Thoracic aorta (tissue), 2 donors: ENCODE measurements at regions not wholly inside any gene's neighbourhood (a gene's known extent, or its start where the extent isn't known, plus 50 kb on each side); places are given as distances from the start of the nearest gene placed in this dataset.

Source experiments
- ATAC-seq: fragments of 150-250 bp; one replicate; pipeline ENCODE4 v1.8.0; 2017; ENCODE audit warnings: low read depth; ENCODE audit not compliant: insufficient number of reproducible peaks, low FRiP score
- DNase-seq: peaks from one replicate; pipeline ENCODE4 v3.0.0-alpha.2; 2020; ENCODE audit warnings: low spot score
- H3K27ac ChIP-seq, 2 donors: fragments of 200-600 bp; sonication (generic); 1 replicate in 1 of 2; 2 replicates in 1 of 2; pipeline ENCODE4 v1.5.1; 2016; ENCODE audit warnings: mild to moderate bottlenecking in 2 of 2, moderate library complexity in 2 of 2
- H3K27me3 ChIP-seq: fragments of 200-600 bp; sonication (generic); replicated peaks from 2 replicates; pipeline ENCODE4 v1.6.0; 2016; ENCODE audit warnings: mild to moderate bottlenecking; ENCODE audit not compliant: insufficient read depth
- H3K36me3 ChIP-seq: fragments of 200-600 bp; sonication (generic); one replicate; pipeline ENCODE4 v1.5.1; 2016
- H3K4me1 ChIP-seq, 2 donors: fragments of 200-600 bp; sonication (generic); 1 replicate in 1 of 2; 2 replicates in 1 of 2; pipeline versions ENCODE4 v1.5.1 to v1.6.0; 2016; ENCODE audit warnings: low read depth in 2 of 2, mild to moderate bottlenecking in 1 of 2; ENCODE audit not compliant: control insufficient read depth in 1 of 2
- H3K4me3 ChIP-seq: fragments of 200-600 bp; sonication (generic); 2 replicates; pipeline ENCODE4 v1.5.1; 2016; ENCODE audit warnings: mild to moderate bottlenecking
- H3K9me3 ChIP-seq: fragments of 200-600 bp; sonication (generic); 2 replicates; pipeline ENCODE4 v1.5.1; 2016
- TF ChIP-seq, protein P1 (sequence below): fragments of 200-600 bp; sonication (generic); IDR thresholded peaks from one replicate; pipeline ENCODE4 v1.5.1; 2019; ENCODE audit warnings: antibody characterized with exemption

DNA sequence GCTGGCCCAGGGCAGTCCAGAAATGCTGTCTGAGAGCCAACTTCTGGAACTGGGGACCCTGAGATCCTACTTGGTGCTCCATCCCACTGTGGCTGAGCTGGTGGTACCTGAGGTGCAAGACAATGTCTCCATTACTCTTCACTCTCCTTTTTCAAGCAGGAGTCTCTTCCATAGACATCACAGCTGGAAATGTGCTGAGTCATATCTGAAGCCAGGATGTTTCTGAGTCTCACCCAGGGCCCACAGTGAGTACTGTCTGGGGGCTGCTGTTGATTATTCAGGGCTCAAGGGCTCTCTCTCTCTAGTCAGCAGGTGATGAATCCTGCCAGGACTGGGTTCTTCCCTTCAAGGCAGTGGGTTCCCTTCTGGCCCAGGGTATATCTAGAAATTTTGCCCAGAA is 145.2 kb upstream of the TAS2R1 start:
- TF ChIP-seq, protein P1, sequence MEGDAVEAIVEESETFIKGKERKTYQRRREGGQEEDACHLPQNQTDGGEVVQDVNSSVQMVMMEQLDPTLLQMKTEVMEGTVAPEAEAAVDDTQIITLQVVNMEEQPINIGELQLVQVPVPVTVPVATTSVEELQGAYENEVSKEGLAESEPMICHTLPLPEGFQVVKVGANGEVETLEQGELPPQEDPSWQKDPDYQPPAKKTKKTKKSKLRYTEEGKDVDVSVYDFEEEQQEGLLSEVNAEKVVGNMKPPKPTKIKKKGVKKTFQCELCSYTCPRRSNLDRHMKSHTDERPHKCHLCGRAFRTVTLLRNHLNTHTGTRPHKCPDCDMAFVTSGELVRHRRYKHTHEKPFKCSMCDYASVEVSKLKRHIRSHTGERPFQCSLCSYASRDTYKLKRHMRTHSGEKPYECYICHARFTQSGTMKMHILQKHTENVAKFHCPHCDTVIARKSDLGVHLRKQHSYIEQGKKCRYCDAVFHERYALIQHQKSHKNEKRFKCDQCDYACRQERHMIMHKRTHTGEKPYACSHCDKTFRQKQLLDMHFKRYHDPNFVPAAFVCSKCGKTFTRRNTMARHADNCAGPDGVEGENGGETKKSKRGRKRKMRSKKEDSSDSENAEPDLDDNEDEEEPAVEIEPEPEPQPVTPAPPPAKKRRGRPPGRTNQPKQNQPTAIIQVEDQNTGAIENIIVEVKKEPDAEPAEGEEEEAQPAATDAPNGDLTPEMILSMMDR = no peak
- H3K9me3 ChIP-seq = no peaks in the 10 kb centered on the region
- H3K27me3 ChIP-seq = no peaks in the 10 kb centered on the region
- no peaks in the 10 kb centered on the region for H3K36me3 ChIP-seq
- no peaks in the 10 kb centered on the region for H3K4me1 ChIP-seq
- ATAC-seq (no peak), DNase-seq (no peak)
- H3K4me3 ChIP-seq = no peak overlapping the region
- no peak overlapping the region for H3K27ac ChIP-seq

DNA sequence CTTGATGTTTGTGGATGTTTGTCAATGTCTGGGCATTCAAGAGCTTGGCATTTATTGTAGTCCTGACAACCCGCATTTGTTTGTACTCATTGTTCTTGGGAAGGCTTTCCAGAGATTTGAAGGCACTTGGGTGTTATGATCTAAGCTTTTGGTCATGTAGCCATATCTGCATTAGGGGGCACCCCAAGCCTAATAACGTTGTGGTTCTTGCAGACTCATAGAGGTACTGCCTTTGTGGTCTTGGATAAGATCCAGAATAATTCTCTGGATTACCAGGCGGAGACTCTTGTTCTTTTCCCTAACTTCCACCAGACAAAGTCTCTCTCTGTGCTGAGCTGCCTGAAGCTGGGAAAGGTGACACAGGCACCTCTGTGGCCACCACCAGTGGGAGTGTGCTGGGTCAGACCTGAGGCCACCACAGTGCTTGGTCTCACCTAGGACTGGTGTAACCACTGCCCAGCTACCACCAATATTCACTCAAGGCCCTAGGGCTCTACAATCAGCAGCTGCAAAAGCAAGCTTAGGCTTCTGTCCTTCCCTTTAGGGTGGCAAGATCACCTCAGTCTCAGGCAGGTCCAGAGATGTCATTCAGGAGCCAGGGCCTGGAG is 144.4 kb upstream of the TAS2R1 start:
- ATAC-seq = no peak

DNA sequence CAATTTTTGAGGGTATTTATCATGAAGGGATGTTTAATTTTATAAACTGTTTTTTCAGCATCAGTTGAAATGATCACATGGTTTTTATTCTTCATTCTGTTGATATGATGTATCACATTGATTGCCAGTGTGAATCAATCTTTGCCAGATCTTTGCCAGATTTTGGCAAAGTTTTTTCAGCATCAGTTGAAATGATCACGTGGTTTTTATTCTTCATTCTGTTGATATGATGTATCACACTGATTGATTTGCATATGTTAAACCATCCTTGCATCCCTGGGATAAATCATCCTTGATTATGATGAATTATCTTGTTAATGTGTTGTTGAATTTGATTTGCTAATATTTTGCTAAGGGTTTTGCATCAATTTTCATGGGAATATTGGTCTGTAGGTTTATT is 140.9 kb upstream of the TAS2R1 start:
- Histone ChIP-seq H3K9me3 (no peaks in the 10 kb centered on the region), H3K4me1 (peaks cover 0 to 14% of the 10 kb centered on the region in 2 donors), H3K4me3 (no peak overlapping the region), H3K27ac (no peak overlapping the region), H3K36me3 (no peaks in the 10 kb centered on the region), H3K27me3 (no peaks in the 10 kb centered on the region)
- no peak for DNase-seq
- TF ChIP-seq, protein P1 = no peak
- no peak for ATAC-seq

More for the DNA sequence above, 144.4 kb upstream of the TAS2R1 start:
- Histone ChIP-seq H3K27me3 (no peaks in the 10 kb centered on the region), H3K4me3 (no peak overlapping the region), H3K36me3 (no peaks in the 10 kb centered on the region), H3K9me3 (no peaks in the 10 kb centered on the region), H3K4me1 (no peaks in the 10 kb centered on the region), H3K27ac (no peak overlapping the region)
- TF ChIP-seq, protein P1 = no peak
- no peak for DNase-seq

DNA sequence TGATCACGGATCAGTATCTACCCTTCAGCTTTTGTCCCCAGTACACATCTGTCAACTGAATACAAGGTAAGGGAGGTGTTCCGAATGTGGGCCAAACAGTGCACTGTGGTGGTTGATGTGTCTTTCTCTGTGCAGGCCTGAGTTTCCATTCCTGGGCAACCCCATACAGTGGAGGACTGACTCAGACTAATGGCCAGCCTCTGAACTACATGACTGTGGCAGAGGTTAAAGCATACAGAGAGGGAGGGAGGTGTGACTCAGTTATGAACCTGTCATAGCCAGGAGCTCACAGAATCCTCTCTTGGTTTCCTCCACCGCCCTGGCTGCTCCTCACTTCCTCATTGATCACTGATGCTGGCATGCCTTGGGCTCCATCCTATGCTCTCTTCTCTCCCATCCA is 136.4 kb upstream of the TAS2R1 start:
- Histone ChIP-seq H3K27me3 (no peaks in the 10 kb centered on the region), H3K4me3 (no peak overlapping the region), H3K36me3 (no peaks in the 10 kb centered on the region), H3K27ac (no peak overlapping the region), H3K9me3 (no peaks in the 10 kb centered on the region), H3K4me1 (peaks cover 0 to 14% of the 10 kb centered on the region in 2 donors)
- TF ChIP-seq, protein P1 = no peak
- DNase-seq (no peak), ATAC-seq (no peak)

DNA sequence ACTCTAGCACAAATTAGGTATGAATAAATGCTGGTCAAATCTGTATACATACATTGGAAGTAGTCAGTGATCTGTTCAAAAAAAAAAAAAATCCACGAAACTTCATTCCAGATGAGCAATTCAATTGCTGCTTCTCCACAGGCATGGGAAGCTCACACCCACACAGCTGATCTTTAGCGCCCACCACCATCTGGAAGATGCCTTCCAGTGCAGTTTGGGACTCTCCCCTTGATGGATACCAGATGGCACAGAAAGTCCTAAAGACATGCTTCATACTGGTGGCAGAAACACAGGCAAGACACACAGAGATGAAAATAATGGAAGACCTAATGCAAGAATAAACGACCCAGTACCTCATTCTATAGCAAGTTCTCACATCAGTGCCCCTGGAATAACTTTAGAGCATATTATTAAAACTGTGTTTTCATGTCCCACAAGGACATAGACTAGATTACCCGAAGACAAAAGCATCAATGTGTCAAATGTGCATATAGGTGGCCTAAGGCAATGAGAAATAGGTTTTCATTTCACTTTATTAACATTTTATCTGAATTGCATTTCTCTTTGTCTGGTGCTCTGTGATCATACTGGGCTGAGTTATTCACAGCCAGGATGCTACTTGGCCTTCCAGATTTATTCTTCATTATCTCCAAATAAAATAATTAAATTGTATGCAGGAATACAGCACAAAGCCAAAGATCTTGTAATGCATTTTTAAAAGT is 135.4 kb upstream of the TAS2R1 start:
- Histone ChIP-seq H3K36me3 (no peaks in the 10 kb centered on the region), H3K27me3 (no peaks in the 10 kb centered on the region), H3K27ac (no peak overlapping the region), H3K4me3 (no peak overlapping the region), H3K9me3 (no peaks in the 10 kb centered on the region), H3K4me1 (peaks cover 0 to 14% of the 10 kb centered on the region in 2 donors)
- ATAC-seq = no peak
- DNase-seq = no peak
- TF ChIP-seq, protein P1 = no peak
